GM18526 (cell line): ENCODE measurements at regions not wholly inside any gene's neighbourhood (a gene's known extent, or its start where the extent isn't known, plus 50 kb on each side); places are given as distances from the start of the nearest gene placed in this dataset.

Experiments
- POLR2A ChIP-seq: IDR thresholded peaks from 3 replicates; pipeline ENCODE4 v1.6.1; 2011; ENCODE audit not compliant: insufficient read length; ENCODE audit errors: extremely low read depth

- no peak for TF ChIP-seq POLR2A
Observed at GRCh38 chr14:89613260-89614008, 196.4 kb upstream of the FOXN3 start.

GRCh38 chr14:89609500-89610100, 192.6 kb upstream of the FOXN3 start:
- no peak for TF ChIP-seq POLR2A

DNA sequence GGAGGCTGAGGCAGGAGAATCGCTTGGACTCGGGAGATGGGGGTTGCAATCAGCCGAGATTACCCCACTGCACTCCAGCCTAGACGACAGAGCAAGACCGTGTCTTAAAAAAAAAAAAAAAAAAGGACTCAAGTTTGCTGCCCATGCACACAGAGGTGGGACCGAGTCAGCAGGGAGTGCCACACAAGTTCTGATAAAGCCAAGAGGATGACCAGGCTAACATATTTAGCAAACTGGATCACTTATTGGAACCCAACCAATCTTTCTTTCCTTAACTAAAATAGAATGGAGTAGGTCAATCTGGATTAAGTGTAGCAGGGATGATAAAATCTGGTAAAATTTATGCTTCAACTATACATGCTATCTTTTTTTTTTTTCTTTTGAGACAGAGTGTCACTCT, 190.4 kb upstream of the FOXN3 start:
- TF ChIP-seq POLR2A, result no peak

- no peak for TF ChIP-seq POLR2A
Observed at GRCh38 chr14:89603938-89604480, 187.0 kb upstream of the FOXN3 start.

DNA sequence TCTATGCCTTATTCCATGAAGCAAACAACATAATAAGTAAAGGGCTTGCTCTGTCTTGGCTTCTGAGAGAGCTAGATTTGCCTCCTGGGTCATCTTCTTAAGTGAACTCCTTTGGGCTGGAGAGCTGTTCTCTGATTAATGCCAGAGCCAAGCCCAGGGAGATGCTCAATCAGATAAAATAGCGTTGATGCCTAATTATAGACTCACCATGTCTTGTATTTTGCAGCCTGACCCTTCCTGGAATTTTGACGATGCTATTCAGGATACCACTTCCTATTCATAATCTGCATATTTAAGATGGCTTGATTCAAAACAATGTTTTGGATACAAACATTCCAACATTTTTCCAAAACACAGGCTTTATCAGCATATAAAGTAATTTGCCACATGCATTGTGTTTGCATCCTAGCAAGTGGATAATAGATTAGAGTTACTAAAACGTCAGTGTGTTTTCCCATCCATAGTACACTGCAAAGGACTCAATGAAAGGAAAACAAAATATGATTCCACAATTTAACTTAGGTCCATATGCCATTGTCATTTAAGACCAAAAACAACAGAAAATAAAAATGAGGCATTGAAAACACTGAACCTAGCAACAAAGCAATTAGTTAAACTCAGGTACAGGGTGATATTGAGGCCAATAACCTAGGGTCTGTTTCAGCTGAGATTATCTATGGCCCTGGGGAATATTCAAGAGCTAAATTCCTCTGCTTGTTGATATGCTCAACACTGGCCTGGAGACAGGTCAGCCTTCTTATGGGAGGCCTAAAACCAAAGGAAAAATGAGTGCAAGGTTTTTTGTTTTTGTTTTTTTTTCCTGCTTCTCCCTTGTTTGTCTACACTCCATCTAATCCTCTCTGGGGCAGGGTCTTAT, 184.2 kb upstream of the FOXN3 start:
- TF ChIP-seq POLR2A, result no peak

DNA sequence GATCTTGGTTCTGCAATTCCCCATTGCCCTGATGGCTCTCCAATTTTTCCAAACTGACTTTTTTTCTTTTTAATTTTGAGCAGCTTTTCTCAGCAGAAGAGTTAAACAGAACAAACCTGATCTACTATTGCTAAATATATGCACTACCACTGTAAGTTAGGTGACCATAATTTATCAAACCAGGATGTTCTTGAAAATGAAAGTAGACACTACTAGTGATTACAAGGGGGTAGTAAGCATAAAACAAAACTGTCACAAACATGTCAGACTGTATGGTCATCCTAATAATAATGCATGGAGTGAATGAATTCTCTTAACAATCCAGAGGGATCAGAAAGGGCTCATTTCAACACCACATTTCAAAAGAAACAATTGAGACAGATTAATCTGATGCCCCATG, 183.0 kb upstream of the FOXN3 start:
- TF ChIP-seq POLR2A, result no peak

- no peak for TF ChIP-seq POLR2A
Observed at GRCh38 chr14:89598548-89599186, 181.6 kb upstream of the FOXN3 start.

DNA sequence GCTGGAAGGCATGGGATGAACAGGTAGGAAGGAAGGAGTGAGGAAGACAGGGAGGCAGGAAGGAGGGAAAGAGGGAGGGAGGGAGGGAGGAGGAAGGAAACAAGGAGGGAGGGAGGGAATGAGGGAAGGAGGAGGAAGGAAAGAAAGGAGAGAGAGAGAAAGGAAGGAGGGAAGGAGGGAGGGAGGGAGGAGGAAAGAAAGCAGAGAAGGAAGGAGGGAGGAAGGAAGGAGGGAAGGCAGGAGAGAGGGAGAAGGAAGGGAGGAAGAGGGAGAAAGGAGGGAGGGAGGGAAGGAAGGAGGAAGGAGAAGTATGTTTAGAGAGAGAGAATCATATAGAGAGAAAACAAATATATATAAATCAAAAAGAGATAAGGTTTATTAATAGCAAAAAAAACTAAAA, 175.9 kb upstream of the FOXN3 start:
- no peak for TF ChIP-seq POLR2A

- TF ChIP-seq POLR2A, result no peak
Observed at GRCh38 chr14:89589400-89590118, 172.5 kb upstream of the FOXN3 start.

- no peak for TF ChIP-seq POLR2A
Observed at GRCh38 chr14:89588840-89589296, 171.8 kb upstream of the FOXN3 start.

DNA sequence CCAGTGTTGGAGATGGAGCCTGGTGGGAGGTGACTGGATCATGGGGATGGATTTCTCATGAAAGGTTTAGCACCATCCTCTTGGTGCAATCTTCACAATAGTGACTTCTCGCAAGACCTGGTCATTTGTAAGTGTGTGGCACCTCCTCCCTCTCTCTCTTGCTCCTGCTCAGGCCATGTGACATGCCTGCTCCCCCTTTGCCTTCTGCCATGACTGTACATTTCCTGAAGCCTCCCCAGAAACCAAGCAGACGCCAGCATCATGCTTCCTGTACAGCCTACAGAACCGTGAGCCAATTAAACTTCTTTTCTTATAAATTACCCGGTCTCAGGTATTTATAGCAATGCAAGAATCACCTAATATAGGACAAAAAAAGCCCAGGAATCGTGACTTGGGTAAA, 171.0 kb upstream of the FOXN3 start:
- no peak for TF ChIP-seq POLR2A

GRCh38 chr14:89587136-89587420, 170.0 kb upstream of the FOXN3 start:
- no peak for TF ChIP-seq POLR2A

DNA sequence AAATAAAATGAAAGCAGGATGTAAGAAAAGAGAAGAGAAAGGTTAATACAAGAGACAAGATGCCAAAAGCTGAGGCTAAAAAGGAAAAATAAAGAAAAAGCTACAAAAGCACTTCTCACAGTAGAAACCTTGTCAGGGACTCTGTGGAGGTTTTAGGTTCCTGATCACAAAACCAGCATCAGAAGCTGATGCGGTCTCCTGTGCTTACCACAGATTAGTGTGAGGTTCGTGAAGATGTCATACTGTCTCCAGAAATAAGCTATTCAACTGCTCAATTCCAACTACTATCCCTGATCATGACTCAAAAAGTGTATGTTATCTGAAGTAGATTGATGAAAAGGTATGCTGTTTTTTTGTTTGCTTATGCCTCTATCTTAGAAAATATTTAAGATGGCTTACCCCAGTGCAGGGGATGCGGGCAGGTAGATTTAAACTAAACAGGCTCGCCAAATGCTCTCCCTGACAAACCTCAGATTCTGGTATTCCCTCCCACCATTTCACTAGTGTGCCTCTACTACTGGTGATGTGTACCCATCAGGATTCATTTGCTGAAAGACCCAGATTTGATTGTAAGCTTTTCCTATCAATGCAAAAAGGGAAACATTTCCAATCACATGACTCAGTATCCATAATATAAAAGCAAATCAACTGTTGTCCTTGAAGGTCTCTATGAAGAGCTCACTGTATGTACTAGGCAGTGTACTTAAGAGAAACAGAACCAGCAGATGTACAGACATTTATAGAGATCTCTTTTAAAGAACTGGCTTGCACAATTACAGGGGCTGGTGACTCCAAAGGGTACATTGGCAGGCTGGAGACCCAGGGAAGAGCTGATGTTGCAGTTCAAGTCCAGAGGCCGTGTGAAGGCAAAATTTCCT, 169.5 kb upstream of the FOXN3 start:
- TF ChIP-seq POLR2A, result no peak

GRCh38 chr14:89578156-89578555, 161.1 kb upstream of the FOXN3 start:
- TF ChIP-seq POLR2A, result no peak

GRCh38 chr14:89576960-89577359, 159.9 kb upstream of the FOXN3 start:
- no peak for TF ChIP-seq POLR2A
